B cell (primary cell): ENCODE measurements at regions not wholly inside any gene's neighbourhood (a gene's known extent, or its start where the extent isn't known, plus 50 kb on each side); places are given as distances from the start of the nearest gene placed in this dataset.

Experiments used
- ATAC-seq: fragments of 200-7000 bp; cut with Tn5 transposase; one replicate; pipeline ENCODE4 v1.10.0; 2021; ENCODE audit warnings: low read depth, mild to moderate bottlenecking, moderate number of reproducible peaks, moderate library complexity
- CTCF ChIA-PET: fragments of 350-600 bp; sonication (Branson Sonifier 250); formaldehyde crosslinking; loops from one replicate; lab custom pipeline; 2021; ENCODE audit warnings: antibody characterized with exemption, inconsistent platforms; lab: Charles Lee
- POLR2A ChIA-PET: fragments of 350-600 bp; sonication (Branson Sonifier 250); formaldehyde crosslinking; loops from one replicate; lab custom pipeline; 2021; ENCODE audit warnings: antibody characterized with exemption; lab: Charles Lee
- DNase-seq: peaks from one replicate; pipeline ENCODE4 v3.0.0; 2013
- H2AFZ ChIP-seq: 2 replicates; pipeline ENCODE4 v1.6.1; 2012; ENCODE audit warnings: mild to moderate bottlenecking, low read depth, low read length; ENCODE audit not compliant: insufficient read depth, poor library complexity, severe bottlenecking
- H3K27ac ChIP-seq, 2 donors: 1 replicate in 1 of 2; 2 replicates in 1 of 2; pipeline ENCODE4 v1.5.1; 2012 to 2013; ENCODE audit warnings: low read length in 2 of 2, mild to moderate bottlenecking in 2 of 2, moderate library complexity in 1 of 2
- H3K27me3 ChIP-seq, 4 experiments: fragments of 200-600 bp in 1 of 4; sonication (generic) in 1 of 4; replicated peaks in 1 of 4; 1 replicate in 2 of 4; 2 replicates in 2 of 4; pipeline versions ENCODE4 v1.6.1 to v1.7.0; 2013 to 2016; ENCODE audit warnings: low read length in 3 of 4, mild to moderate bottlenecking in 2 of 4, mixed read lengths in 1 of 4, moderate library complexity in 1 of 4; ENCODE audit not compliant: insufficient read depth in 4 of 4, control insufficient read depth in 3 of 4; ENCODE audit errors: control extremely low read depth in 1 of 4
- H3K36me3 ChIP-seq, 2 experiments: replicated peaks in 1 of 2; 1 replicate in 1 of 2; 2 replicates in 1 of 2; pipeline versions ENCODE4 v1.6.1 to v1.7.1; 2013; ENCODE audit warnings: low read length in 1 of 2; ENCODE audit not compliant: insufficient read depth in 2 of 2, control insufficient read depth in 1 of 2; ENCODE audit errors: control extremely low read depth in 1 of 2, extremely low read depth in 1 of 2
- H3K4me1 ChIP-seq, 2 donors: fragments of 200-600 bp in 1 of 2; sonication (generic) in 1 of 2; 1 replicate in 1 of 2; 2 replicates in 1 of 2; pipeline versions ENCODE4 v1.5.1 to v1.6.1; 2013 to 2017; ENCODE audit warnings: low read length in 2 of 2; ENCODE audit not compliant: control insufficient read depth in 2 of 2, insufficient read depth in 2 of 2
- H3K4me2 ChIP-seq: replicated peaks from 2 replicates; pipeline ENCODE3; 2012; ENCODE audit warnings: mild to moderate bottlenecking, low read depth, low read length; ENCODE audit not compliant: poor library complexity, severe bottlenecking
- H3K4me3 ChIP-seq, 5 experiments: fragments of 200-600 bp in 1 of 5; sonication (generic) in 1 of 5; 1 replicate in 3 of 5; 2 replicates in 2 of 5; pipeline versions ENCODE4 v1.5.1 to v1.7.0; 2011 to 2016; ENCODE audit warnings: low read length in 4 of 5, mild to moderate bottlenecking in 4 of 5, low read depth in 2 of 5, control low read depth in 1 of 5, moderate library complexity in 1 of 5; ENCODE audit not compliant: insufficient read depth in 1 of 5; ENCODE audit errors: control extremely low read depth in 1 of 5, extremely low read depth in 1 of 5
- H3K79me2 ChIP-seq: fragments of 200-600 bp; sonication (generic); one replicate; pipeline ENCODE4 v1.6.0; 2016; ENCODE audit warnings: low read length; ENCODE audit not compliant: control insufficient read depth, insufficient read depth
- H3K9ac ChIP-seq: fragments of 200-600 bp; sonication (generic); 2 replicates; pipeline ENCODE4 v1.6.1; 2017; ENCODE audit warnings: mild to moderate bottlenecking, low read length, moderate library complexity
- H3K9me3 ChIP-seq, 3 donors: one replicate each; pipeline versions ENCODE4 v1.6.1 to v1.7.1; 2013; ENCODE audit warnings: low read length in 2 of 3; ENCODE audit not compliant: control insufficient read depth in 2 of 3, insufficient read depth in 1 of 3; ENCODE audit errors: control extremely low read depth in 1 of 3
- H4K20me1 ChIP-seq: 2 replicates; pipeline ENCODE4 v1.6.0; 2012; ENCODE audit warnings: mild to moderate bottlenecking, low read length; ENCODE audit not compliant: insufficient read depth, control insufficient read depth, poor library complexity, severe bottlenecking
- H3K27ac Mint-ChIP-seq: one replicate; pipeline ENCODE4 v1.8.0; 2021; ENCODE audit warnings: mixed read lengths
- H3K27me3 Mint-ChIP-seq: one replicate; pipeline ENCODE4 v1.8.0; 2021; ENCODE audit warnings: mixed read lengths
- H3K4me1 Mint-ChIP-seq: one replicate; pipeline ENCODE4 v1.8.0; 2021; ENCODE audit warnings: mixed read lengths
- H3K4me3 Mint-ChIP-seq: one replicate; pipeline ENCODE4 v1.8.0; 2021; ENCODE audit warnings: mixed read lengths
- H3K9me3 Mint-ChIP-seq: one replicate; pipeline ENCODE4 v1.8.0; 2022; ENCODE audit warnings: mixed read lengths; ENCODE audit not compliant: insufficient read depth
- CTCF ChIP-seq: fragments of 200-600 bp; IDR thresholded peaks from one replicate; pipeline ENCODE4 v1.8.0; 2022; ENCODE audit warnings: antibody characterized with exemption, mild to moderate bottlenecking
- EZH2 ChIP-seq: IDR thresholded peaks from 2 replicates; pipeline ENCODE4 v1.6.1; 2012; ENCODE audit warnings: borderline replicate concordance, low read depth, mild to moderate bottlenecking, moderate library complexity, low read length; ENCODE audit not compliant: insufficient read depth, poor library complexity, severe bottlenecking
- WGBS: methylation state at CpG from one replicate; pipeline ENCODE4 v1.1.5; 2013; ENCODE audit warnings: missing lambda C conversion rate; ENCODE audit not compliant: insufficient coverage; 5-methylcytosine and 5-hydroxymethylcytosine counted together
- intact Hi-C: fragments of 100-400 bp; cut with micrococcal nuclease; formaldehyde crosslinking; loops from one replicate; pipeline ENCODE4 v1.10.0; 2022

GRCh38 chr17:6913608-6914443 lies 82.0 kb upstream of the ALOX12 start:
- H3K4me1 ChIP-seq = peaks cover 5 to 11% of the 10 kb centered on the region in 2 donors
- H3K27ac Mint-ChIP-seq = no peak overlapping the region
- POLR2A ChIA-PET = interaction anchor here (1.2 kb wide), 1 partner anchor 122 kb away, joined by 3 read pairs; the partner anchor contains the start of gene SLC16A13
- 18% methylated on average over 23 of the region's 32 CpGs for WGBS
- peak overlapping the region; percentile 47 for H3K9ac ChIP-seq
- DNase-seq = peak; percentile 83
- CTCF ChIA-PET = interaction anchor here (0.7 to 4.9 kb wide), 33 partner anchors 7 to 321 kb away, joined by 3 to 147 read pairs (median 5); partner anchors contain the start of genes ALOX12, BCL6B, DVL2 and RNASEK
- peak; percentile 92 for ATAC-seq
- TF ChIP-seq EZH2 (no peak), CTCF (peak; percentile 85)
- peak overlapping the region; percentile 87 for H3K4me2 ChIP-seq
- no peaks in the 10 kb centered on the region for H3K79me2 ChIP-seq
- peaks cover 0 to 10% (median 4%) of the 10 kb centered on the region in 4 experiments for H3K27me3 ChIP-seq
- peak overlapping the region in 4 of 5 experiments; percentile 32 to 49 (median 45) for H3K4me3 ChIP-seq
- H3K9me3 Mint-ChIP-seq = no peaks in the 10 kb centered on the region
- no peaks in the 10 kb centered on the region for H3K36me3 ChIP-seq
- intact Hi-C loops = loop anchor here (1.0 to 2.0 kb wide), 4 partner anchors 90 to 222 kb away; no protein-coding TSS in a partner anchor
- peaks cover 18% of the 10 kb centered on the region for H3K27me3 Mint-ChIP-seq
- H2AFZ ChIP-seq = peak overlapping the region; percentile 39
- H3K9me3 ChIP-seq = no peaks in the 10 kb centered on the region
- peak overlapping the region; percentile 89 for H3K4me3 Mint-ChIP-seq
- no peak overlapping the region for H3K27ac ChIP-seq
- H4K20me1 ChIP-seq = no peaks in the 10 kb centered on the region
- peaks cover 14% of the 10 kb centered on the region for H3K4me1 Mint-ChIP-seq
